GM21360 (cell line): ENCODE measurements at regions not wholly inside any gene's neighbourhood (a gene's known extent, or its start where the extent isn't known, plus 50 kb on each side); places are given as distances from the start of the nearest gene placed in this dataset.

Experiments used
- ATAC-seq: cut with Tn5 transposase; IDR thresholded peaks from one replicate; pipeline ENCODE4 v1.9.1; 2021; ENCODE audit warnings: mild to moderate bottlenecking, moderate library complexity; ENCODE audit not compliant: unreplicated experiment

- ATAC-seq, result no peak
Measured at GRCh38 chr2:831622-832021, 119.0 kb upstream of the SNTG2 start.

GRCh38 chr2:831225-831536 lies 119.5 kb upstream of the SNTG2 start:
- no peak for ATAC-seq

DNA sequence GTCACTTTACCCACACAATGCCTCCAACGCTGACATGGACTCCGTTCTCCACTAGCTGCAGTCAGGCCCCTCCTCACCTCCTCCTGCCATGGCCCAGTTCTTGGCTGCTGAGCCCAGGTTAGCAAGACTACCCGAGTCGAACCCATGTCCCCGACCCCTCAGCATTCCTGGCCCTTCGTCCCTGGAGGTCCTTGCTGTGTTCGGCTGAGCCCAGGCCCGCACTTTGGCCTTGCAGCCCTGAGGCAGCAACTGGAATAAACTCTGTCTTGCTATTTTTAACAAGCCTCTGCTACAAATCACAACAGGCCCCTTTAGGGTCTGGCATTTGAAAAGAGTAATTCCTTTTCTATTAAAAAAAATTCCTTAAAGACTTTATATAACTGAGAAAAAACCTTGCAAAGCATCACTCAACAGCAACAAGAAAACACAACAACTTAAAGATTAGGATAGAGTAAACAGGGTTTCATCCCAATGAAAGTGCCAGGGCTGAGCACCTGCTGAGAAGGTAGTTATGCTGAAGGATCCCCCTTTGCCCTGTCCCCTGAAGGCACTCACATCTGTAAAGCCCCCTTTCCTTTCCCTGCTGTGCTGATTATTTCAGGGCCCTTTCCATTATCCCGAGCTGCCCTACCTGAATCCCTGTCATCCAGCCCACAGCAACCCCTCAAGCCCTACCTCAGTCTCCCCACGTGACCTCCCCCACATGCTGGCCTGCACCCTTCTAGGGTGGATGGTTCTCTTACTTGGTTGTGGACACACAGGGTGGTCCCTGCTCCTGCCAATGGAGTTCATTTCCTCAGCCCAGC lies 120.0 kb upstream of the SNTG2 start:
- no peak for ATAC-seq

DNA sequence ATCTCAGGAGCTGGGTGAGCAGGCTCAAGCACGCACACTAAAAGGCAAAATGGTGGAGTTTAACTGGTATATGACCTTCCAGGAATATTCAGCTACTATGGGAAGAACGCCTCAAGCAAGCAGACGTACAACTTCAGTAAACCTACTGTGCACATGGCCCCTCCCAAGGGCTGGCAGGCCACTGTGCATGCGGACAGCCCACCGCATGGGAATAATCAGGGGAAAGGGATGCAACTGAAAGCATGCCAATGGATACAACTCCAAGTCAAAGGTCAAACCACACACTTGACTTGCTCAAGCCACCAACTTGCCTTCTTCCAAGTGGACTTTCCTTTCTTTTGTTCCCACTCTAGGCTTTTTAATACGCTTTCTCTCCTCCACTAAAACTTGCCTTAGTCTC lies 121.6 kb upstream of the SNTG2 start:
- ATAC-seq, result no peak

GRCh38 chr2:824954-825353 lies 125.7 kb upstream of the SNTG2 start:
- no peak for ATAC-seq

GRCh38 chr2:824524-824923 lies 126.1 kb upstream of the SNTG2 start:
- no peak for ATAC-seq

DNA sequence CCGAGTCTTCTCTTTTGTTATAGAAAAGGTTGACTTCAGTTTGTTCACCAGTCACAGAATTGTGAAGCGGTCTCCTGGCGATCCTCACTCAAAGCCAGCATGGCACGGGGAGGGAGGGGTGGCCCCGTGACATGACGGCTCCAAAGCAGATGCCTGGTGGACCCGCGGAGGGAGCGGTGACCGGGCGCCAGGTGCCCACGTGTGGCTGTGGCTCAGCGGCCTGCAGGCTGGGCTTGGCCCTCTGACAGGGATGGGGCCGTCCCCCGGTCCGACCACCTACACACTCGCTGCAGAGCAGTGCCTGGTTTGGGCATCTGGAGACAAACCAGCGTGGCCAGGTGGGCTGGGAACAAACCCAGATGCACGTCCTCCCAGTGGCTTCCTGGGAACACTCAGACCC lies 129.1 kb upstream of the SNTG2 start:
- no peak for ATAC-seq

DNA sequence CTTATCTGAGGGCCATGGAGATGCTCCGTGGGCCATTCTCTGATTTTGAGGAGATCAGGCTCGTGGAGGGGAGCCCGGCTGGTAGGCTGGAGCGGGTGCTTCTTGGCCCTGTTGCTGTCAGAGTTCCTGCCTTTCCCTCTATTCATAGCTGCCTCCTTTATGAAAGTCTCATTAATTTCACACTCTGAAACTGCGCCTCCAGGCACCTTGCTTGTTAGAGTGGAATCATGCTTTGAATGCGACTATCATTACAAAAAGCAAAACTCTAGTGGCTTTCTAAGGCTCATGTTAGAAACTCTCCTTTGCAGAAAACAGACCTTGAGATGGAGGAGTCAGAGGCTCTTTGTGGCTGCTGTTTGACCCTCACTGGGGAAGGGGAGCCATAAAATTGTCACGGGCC lies 131.0 kb upstream of the SNTG2 start:
- ATAC-seq, result no peak

DNA sequence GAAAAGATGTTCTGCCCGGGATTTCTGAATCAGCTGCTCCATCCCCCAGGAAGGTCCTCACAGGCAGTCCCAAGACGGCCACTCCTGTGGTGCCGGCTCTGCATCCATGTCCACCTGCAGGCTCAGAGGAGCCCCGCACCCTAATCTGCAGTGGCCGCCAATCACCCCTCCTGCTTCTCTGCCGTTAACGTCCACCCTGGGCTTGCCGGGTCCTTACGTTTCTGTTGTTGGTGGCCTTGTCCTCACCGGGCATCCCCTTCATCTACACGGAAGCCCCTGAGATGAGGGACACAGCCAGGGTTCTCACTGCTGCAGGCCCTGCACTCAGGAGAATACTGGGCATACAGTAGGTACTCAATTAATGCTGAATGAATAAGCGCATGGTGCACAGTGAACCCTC lies 131.5 kb upstream of the SNTG2 start:
- ATAC-seq, result no peak

- no peak for ATAC-seq
Measured at GRCh38 chr2:817336-818015, 133.2 kb upstream of the SNTG2 start.

GRCh38 chr2:816278-816677 lies 134.4 kb upstream of the SNTG2 start:
- ATAC-seq, result no peak

DNA sequence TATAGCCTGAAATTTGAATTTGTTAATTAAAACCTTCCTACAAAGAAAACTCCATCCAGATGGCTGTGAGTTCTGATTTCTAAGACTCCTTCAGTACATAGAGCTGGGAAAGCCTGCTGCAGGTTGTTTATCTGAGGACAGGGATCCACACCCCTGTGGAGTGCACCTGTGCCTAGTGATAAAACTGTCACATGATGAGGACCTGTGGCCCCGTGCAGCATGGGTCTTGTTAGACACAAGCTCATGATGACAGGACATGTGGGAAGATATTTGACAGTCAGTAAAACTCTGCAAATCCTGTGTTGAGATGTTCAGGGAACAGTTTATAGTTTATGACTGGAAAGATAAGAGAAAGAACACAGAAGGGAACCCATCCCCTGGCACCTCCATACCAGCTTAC lies 133.2 kb upstream of the TMEM18 start:
- no peak for ATAC-seq

DNA sequence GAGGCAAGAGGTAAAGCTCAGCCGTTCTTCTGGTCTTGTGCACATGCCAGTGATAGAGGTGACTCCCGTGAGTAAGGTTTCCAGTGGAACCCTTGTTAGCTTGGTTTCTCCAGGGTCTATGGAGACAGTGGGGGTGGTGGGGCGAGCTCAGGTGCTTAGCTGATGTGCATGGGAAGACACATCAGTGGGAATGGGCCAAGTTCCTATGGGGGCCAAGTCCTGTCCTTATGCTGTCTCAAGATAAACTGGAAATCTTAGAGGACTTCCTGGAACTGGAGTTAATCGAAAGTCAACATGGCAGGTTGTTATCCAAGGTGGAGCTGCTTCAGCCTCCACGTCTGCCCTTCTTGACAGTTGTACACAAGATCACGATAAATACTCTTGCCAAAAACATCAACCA lies 130.1 kb upstream of the TMEM18 start:
- ATAC-seq, result no peak

DNA sequence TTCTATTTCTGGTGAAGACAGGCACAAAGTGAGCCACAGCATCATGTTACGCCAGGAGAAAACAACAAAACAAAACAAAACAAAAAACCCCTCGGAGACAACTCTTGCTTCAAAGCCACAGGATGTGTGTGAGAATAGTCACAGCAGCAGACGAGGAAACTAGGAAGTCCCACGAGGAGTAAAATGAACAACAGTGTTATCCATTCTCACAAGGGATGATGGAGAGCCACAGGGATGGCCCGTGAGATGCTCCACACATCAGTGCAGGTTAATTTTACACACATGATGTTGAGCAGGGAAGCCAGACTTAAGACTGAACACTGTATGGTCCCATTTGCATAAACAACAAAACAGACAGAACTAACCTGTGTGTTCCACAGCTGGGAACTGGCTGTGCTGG lies 128.5 kb upstream of the TMEM18 start:
- no peak for ATAC-seq

- ATAC-seq, result no peak
Measured at GRCh38 chr2:797993-798392, 120.8 kb upstream of the TMEM18 start.

- ATAC-seq, result no peak
Measured at GRCh38 chr2:797556-797955, 120.3 kb upstream of the TMEM18 start.

GRCh38 chr2:796141-796985 lies 119.2 kb upstream of the TMEM18 start:
- no peak for ATAC-seq

DNA sequence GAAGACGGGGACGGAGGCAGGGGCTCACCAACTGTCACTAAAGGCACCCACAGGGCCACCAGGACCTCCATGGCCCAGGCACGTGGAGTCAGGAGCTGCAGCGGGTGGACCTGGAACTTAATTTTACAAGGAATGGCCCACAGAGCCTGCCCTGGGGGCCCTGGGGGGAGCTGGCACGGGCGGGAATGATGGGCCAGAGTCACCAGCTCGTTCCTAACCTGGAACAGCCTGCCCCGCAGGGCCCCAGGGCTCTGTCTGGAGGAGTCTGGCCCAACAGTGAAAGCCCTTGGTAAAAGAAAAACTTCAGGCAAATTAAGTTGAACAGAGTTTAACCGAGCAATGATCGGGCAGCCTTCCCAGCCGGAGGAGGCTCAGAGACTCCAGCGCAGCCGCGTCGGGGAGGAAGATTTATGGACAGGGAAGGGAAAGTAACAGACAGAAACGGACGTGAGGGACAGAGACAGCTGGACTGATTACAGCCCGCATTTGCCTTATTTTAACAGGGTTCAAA lies 118.4 kb upstream of the TMEM18 start:
- no peak for ATAC-seq

- no peak for ATAC-seq
Measured at GRCh38 chr2:794554-795241, 117.5 kb upstream of the TMEM18 start.

- no peak for ATAC-seq
Measured at GRCh38 chr2:793236-793635, 116.0 kb upstream of the TMEM18 start.

DNA sequence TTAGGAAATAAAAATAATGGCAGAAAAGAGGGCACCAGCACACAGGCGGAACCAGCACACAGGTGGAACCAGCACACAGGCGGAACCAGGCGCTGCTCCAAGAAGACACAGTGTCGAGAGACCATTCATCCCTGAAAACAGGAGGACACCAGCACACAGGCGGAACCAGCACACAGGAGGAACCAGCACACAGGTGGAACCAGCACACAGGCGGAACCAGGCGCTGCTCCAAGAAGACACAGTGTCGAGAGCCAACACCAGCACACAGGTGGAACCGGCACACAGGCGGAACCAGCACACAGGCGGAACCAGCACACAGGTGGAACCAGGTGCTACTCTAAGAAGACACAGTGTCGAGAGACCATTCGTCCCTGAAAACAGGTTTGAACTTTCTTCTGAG lies 115.5 kb upstream of the TMEM18 start:
- ATAC-seq, result no peak
